ENCODE measurements at regions not wholly inside any gene's neighbourhood (a gene's known extent, or its start where the extent isn't known, plus 50 kb on each side); places are given as distances from the start of the nearest gene placed in this dataset.

DNA sequence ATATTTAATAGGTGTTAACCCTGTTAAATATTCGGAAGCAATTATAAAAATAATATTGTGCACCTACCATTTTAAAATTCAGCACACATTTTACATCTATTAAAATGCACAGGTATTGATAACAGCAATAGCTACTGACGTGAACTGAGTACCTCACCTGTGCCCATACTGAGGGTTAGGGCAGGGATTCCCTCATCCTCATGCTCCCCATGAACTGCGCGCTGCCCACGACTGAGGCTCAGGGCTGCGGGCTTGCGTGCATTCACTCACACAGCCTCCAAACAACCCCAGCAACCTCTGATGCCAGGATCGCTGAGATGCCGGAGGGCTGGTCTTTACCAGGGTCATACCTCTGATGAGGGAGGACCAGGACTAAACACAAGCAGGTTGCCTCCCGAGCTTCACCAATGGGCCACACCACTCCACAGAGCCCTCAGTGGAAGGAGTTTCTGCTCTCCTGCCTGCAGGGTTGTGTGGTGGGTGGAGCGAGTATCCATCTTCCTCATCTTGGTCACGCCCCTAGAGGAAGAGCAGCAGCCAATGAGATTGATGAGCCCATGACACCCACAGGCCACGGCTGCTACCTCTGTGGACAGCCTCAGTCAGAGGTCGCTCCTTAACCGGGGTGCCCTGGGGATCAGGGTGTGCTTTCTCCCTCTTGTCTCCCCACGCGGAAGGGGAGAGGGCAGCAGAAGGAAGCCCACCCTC lies 478.3 kb downstream of the TNS3 start:
- Histone ChIP-seq H3K27ac (no peak overlapping the region), H3K9me3 (peaks cover 0 to 4% (median 0%) of the 10 kb centered on the region in 11 donors), H3K4me1 (peaks cover 0 to 3% (median 0%) of the 10 kb centered on the region in 9 donors), H3K36me3 (no peaks in the 10 kb centered on the region), H3K4me3 (no peak overlapping the region), H3K27me3 (no peaks in the 10 kb centered on the region)
- TF ChIP-seq, protein P1, sequence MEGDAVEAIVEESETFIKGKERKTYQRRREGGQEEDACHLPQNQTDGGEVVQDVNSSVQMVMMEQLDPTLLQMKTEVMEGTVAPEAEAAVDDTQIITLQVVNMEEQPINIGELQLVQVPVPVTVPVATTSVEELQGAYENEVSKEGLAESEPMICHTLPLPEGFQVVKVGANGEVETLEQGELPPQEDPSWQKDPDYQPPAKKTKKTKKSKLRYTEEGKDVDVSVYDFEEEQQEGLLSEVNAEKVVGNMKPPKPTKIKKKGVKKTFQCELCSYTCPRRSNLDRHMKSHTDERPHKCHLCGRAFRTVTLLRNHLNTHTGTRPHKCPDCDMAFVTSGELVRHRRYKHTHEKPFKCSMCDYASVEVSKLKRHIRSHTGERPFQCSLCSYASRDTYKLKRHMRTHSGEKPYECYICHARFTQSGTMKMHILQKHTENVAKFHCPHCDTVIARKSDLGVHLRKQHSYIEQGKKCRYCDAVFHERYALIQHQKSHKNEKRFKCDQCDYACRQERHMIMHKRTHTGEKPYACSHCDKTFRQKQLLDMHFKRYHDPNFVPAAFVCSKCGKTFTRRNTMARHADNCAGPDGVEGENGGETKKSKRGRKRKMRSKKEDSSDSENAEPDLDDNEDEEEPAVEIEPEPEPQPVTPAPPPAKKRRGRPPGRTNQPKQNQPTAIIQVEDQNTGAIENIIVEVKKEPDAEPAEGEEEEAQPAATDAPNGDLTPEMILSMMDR (IDR thresholded peaks at IDR 0.05), result no peak
- DNase-seq, result no peak
- intact Hi-C loops (cut with DNase I), result loop anchor here in 2 of 10 donors (10.0 kb wide), 2 partner anchors 81 to 131 kb away; no protein-coding TSS in a partner anchor
- WGBS, 2 donors, result 95% methylated on average over 17 of the region's 17 CpGs
- peak in 1 of 8 donors; percentile 47 for ATAC-seq

DNA sequence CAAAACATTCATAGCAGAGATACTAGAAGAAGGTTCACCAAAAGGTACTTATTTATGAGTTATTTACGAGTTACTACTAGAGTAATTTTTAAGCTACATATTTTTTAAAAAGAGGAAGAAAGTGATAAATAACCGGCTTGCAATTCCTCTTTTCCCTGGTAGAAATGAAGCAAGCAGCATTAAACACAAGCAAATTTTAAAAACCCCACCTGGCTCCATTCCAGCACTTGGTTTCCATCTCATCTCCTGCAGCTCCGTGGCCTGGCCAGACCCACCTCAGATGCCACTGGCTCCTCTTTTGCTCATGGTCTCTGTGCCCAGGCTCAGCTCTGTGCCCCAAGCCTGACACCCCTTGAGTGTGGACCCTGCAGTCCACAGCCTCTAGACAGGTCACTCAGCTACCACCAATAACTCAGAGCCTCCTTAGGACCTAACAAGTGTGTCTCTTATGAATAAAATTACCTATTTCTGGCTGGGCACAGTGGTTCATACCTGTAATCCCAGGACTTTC lies 479.5 kb downstream of the TNS3 start:
- Histone ChIP-seq H3K4me1 (peaks cover 0 to 3% (median 0%) of the 10 kb centered on the region in 9 donors), H3K4me3 (no peak overlapping the region), H3K9me3 (peaks cover 0 to 4% (median 0%) of the 10 kb centered on the region in 11 donors), H3K36me3 (no peaks in the 10 kb centered on the region), H3K27me3 (no peaks in the 10 kb centered on the region), H3K27ac (no peak overlapping the region)
- WGBS, 2 donors, result 76 to 78% methylated on average over 3 of the region's 3 CpGs
- TF ChIP-seq, protein P1 (IDR thresholded peaks at IDR 0.05), result no peak
- intact Hi-C loops (cut with DNase I), result loop anchor here in 2 of 10 donors (10.0 kb wide), 2 partner anchors 82 to 132 kb away; no protein-coding TSS in a partner anchor
- no peak for ATAC-seq
- no peak for DNase-seq

DNA sequence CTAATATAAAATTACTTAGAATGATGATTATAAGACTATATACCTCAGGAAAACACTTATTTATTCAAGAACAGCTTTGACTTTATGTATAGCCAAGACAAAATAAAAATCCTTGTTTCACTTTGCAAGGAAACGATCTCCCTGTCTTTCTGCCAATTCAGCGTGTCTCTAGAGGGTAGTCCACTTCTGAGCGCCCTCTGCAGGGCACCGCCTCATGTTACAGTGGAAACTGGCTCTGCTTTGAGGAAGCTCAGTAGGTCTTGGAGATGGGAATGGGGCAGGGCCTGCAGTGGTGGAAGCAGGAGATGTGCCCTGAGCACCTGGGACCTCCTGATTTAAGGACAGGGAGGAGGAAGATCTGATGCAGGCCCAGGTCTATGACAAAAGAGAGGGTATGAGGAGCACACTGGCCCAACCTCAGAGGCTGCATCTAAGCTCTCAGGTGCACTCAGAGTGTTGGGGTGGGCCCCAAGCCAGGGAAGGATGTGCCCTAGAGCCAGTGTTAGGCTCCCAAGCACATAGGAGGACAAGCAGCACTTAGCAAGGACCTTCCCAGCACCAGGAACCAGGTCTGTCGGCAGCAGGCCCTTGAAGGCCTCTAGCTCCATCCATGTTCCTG lies 481.0 kb downstream of the TNS3 start:
- intact Hi-C loops (cut with DNase I), result loop anchor here in 2 of 10 donors (10.0 kb wide), 2 partner anchors 84 to 134 kb away; no protein-coding TSS in a partner anchor
- Histone ChIP-seq H3K4me3 (no peak overlapping the region), H3K27ac (no peak overlapping the region), H3K4me1 (peaks cover 0 to 3% (median 0%) of the 10 kb centered on the region in 9 donors), H3K27me3 (no peaks in the 10 kb centered on the region), H3K36me3 (no peaks in the 10 kb centered on the region), H3K9me3 (no peaks in the 10 kb centered on the region)
- DNase-seq (peak; percentile 37 to 55), ATAC-seq (peak in 4 of 8 donors; percentile 48 to 71 (median 59))
- TF ChIP-seq, protein P1 (IDR thresholded peaks at IDR 0.05), result peak in 7 of 9 donors; percentile 44 to 66 (median 54)
- WGBS, 2 donors, result 41 to 43% methylated on average over 5 of the region's 5 CpGs

DNA sequence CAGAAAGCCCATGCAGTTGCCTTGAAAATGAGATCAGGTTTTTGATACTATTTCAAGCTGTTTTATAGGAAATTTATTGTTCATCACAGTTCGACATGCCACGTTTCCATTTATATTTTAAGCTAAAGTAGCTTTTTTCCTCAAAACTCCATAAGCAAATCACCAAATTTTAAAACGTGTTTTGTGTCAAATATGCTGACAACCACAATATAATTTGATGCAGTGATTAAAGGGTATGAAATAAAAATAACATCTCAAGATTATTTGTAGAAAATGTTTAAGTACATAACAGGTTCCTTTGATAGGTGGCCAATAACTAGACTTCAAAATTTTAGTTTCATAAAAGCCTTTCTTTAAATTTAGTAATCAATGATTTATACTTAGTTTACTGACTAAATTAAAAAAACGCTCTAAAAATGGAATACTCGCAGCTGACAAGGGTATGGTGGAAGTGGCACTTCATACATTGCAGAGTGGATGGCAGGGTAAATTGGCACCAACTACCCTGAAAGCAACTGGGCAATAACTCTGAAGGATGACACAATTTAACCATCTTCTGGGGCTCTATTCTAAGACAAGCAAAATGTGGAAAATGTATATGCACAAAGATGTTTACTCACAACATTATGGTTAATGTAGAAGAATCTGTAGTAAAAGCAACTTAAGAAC lies 481.6 kb downstream of the TNS3 start:
- Histone ChIP-seq H3K27ac (no peak overlapping the region), H3K4me3 (no peak overlapping the region), H3K9me3 (no peaks in the 10 kb centered on the region), H3K4me1 (peaks cover 0 to 3% (median 0%) of the 10 kb centered on the region in 9 donors), H3K36me3 (no peaks in the 10 kb centered on the region), H3K27me3 (no peaks in the 10 kb centered on the region)
- intact Hi-C loops (cut with DNase I), result loop anchor here in 2 of 10 donors (10.0 kb wide), 2 partner anchors 85 to 135 kb away; no protein-coding TSS in a partner anchor
- no peak for ATAC-seq
- TF ChIP-seq, protein P1 (IDR thresholded peaks at IDR 0.05), result no peak
- DNase-seq, result no peak
- 87 to 88% methylated on average over 5 of the region's 5 CpGs for WGBS, 2 donors
